Upper lobe of left lung (tissue), 6 donors: ENCODE measurements at regions not wholly inside any gene's neighbourhood (a gene's known extent, or its start where the extent isn't known, plus 50 kb on each side); places are given as distances from the start of the nearest gene placed in this dataset.

ENCODE experiments used
- ATAC-seq, 2 donors: fragments of 200-7000 bp; cut with Tn5 transposase; one replicate each; pipeline ENCODE4 v1.9.1; 2022; ENCODE audit warnings: mild to moderate bottlenecking in 2 of 2, moderate library complexity in 2 of 2; ENCODE audit not compliant: low FRiP score in 2 of 2
- DNase-seq, 2 donors: peaks; one replicate each; pipeline ENCODE4 v3.0.0-alpha.2; 2019 to 2020
- H3K27ac ChIP-seq, 4 donors: fragments of 200-600 bp; sonication (generic); one replicate each; pipeline ENCODE4 v1.5.1; 2016 to 2019
- H3K27me3 ChIP-seq, 4 donors: fragments of 200-600 bp; sonication (generic); one replicate each; pipeline ENCODE4 v1.5.1; 2017 to 2019
- H3K36me3 ChIP-seq, 4 donors: fragments of 200-600 bp; sonication (generic); one replicate each; pipeline ENCODE4 v1.5.1; 2016 to 2019
- H3K4me1 ChIP-seq, 4 donors: fragments of 200-600 bp; sonication (generic); one replicate each; pipeline ENCODE4 v1.5.1; 2018 to 2019
- H3K4me3 ChIP-seq, 4 donors: fragments of 200-600 bp; sonication (generic); one replicate each; pipeline ENCODE4 v1.5.1; 2017 to 2019; ENCODE audit warnings: mild to moderate bottlenecking in 2 of 4, moderate library complexity in 1 of 4
- H3K9me3 ChIP-seq, 4 donors: fragments of 200-600 bp; sonication (generic); one replicate each; pipeline ENCODE4 v1.5.1; 2018 to 2019
- EP300 ChIP-seq, 4 donors: sonication (generic); formaldehyde crosslinking; IDR thresholded peaks; one replicate each; pipeline ENCODE4 v1.5.1; 2017; ENCODE audit warnings: antibody characterized with exemption in 4 of 4, control low read depth in 2 of 4
- POLR2A ChIP-seq, 4 donors: fragments of 450-650 bp; IDR thresholded peaks; one replicate each; pipeline ENCODE4 v1.5.1; 2016 to 2017; ENCODE audit warnings: antibody characterized with exemption in 4 of 4, mild to moderate bottlenecking in 2 of 4
- POLR2AphosphoS5 ChIP-seq, 2 donors: sonication (generic); formaldehyde crosslinking; IDR thresholded peaks; one replicate each; pipeline ENCODE4 v1.5.1; 2017; ENCODE audit warnings: antibody characterized with exemption in 2 of 2
- WGBS, 2 donors: methylation state at CpG; one replicate each; pipeline ENCODE4 v1.1.5; 2017 to 2018; 5-methylcytosine and 5-hydroxymethylcytosine counted together
- TF ChIP-seq, protein P1 (sequence below), 6 experiments: fragments of 450-650 bp in 4 of 6; fragments of 200-600 bp in 2 of 6; sonication (generic) in 2 of 6; IDR thresholded peaks; one replicate each; pipeline ENCODE4 v1.5.1; 2016 to 2019; ENCODE audit warnings: antibody characterized with exemption in 6 of 6
- donor health status: DM: no; HTN: no; CAD: no; lungs with moderate emphysema.
- donor health status: DM: no; HTN: yes; CAD: no; lungs with severe emphysema.

DNA sequence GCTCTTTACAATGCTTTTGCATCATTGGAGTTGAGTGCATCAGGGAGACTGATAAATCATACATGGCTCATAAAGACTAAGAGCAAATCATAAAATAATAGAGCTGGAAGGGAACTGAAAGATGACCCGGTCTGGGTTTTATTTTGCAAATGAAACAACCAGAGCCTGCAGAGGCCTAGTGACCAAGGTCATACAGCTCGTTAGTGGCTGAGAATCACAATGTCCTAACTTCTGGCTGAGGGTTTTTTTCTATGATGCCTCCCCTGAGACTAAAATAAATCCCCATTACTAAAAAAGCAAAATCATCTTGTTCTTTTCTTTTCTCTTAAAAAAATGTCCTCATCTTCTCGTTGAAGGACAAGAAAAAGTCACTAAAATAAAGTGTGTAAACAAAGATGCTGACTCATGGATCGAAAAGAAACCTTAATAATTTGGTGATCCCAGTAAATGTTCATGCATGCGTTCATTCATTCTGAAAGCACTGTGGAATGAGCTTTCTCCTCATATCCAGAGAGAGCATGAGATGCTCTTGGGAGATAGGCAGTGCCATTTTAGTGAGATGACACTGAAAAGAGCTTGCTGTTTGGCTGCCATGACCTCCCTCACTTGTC lies 107.8 kb upstream of the PHYHIPL start:
- Histone ChIP-seq H3K9me3 (no peaks in the 10 kb centered on the region), H3K4me3 (no peak overlapping the region), H3K36me3 (no peaks in the 10 kb centered on the region), H3K27ac (no peak overlapping the region), H3K27me3 (no peaks in the 10 kb centered on the region), H3K4me1 (no peaks in the 10 kb centered on the region)
- WGBS, 2 donors = 69 to 74% methylated on average over 5 of the region's 5 CpGs
- ATAC-seq = no peak
- TF ChIP-seq EP300 (IDR thresholded peaks at IDR 0.05) (no peak), POLR2A (IDR thresholded peaks at IDR 0.05) (no peak), POLR2AphosphoS5 (IDR thresholded peaks at IDR 0.05) (no peak)
- TF ChIP-seq, protein P1, sequence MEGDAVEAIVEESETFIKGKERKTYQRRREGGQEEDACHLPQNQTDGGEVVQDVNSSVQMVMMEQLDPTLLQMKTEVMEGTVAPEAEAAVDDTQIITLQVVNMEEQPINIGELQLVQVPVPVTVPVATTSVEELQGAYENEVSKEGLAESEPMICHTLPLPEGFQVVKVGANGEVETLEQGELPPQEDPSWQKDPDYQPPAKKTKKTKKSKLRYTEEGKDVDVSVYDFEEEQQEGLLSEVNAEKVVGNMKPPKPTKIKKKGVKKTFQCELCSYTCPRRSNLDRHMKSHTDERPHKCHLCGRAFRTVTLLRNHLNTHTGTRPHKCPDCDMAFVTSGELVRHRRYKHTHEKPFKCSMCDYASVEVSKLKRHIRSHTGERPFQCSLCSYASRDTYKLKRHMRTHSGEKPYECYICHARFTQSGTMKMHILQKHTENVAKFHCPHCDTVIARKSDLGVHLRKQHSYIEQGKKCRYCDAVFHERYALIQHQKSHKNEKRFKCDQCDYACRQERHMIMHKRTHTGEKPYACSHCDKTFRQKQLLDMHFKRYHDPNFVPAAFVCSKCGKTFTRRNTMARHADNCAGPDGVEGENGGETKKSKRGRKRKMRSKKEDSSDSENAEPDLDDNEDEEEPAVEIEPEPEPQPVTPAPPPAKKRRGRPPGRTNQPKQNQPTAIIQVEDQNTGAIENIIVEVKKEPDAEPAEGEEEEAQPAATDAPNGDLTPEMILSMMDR (IDR thresholded peaks at IDR 0.05) = no peak
- no peak for DNase-seq

DNA sequence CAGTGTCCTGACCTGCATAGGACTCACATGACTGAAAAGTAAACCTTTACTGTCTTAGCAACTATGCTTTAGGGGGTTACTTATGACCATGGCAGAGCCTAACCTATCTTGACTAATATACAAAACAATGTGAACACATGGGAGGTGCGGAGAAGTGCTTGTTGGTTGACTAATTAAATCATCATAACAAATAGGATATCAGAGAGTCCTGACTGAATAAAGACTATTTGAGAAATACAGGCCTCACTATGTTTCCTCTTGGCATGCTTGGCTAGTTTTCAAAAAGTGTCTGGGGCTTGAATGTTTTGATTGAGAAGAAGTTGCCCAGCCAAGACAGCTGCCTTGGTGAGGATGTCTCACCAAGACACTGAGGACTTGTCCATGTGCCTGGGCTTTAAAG lies 104.4 kb upstream of the PHYHIPL start:
- Histone ChIP-seq H3K4me1 (no peaks in the 10 kb centered on the region), H3K27ac (no peak overlapping the region), H3K4me3 (no peak overlapping the region), H3K9me3 (no peaks in the 10 kb centered on the region), H3K27me3 (no peaks in the 10 kb centered on the region), H3K36me3 (no peaks in the 10 kb centered on the region)
- DNase-seq (no peak), ATAC-seq (no peak)
- 67 to 91% methylated on average over 1 of the region's 1 CpG for WGBS, 2 donors
- TF ChIP-seq POLR2AphosphoS5 (IDR thresholded peaks at IDR 0.05) (no peak), EP300 (IDR thresholded peaks at IDR 0.05) (no peak), POLR2A (IDR thresholded peaks at IDR 0.05) (no peak)
- TF ChIP-seq, protein P1 (IDR thresholded peaks at IDR 0.05) = no peak

DNA sequence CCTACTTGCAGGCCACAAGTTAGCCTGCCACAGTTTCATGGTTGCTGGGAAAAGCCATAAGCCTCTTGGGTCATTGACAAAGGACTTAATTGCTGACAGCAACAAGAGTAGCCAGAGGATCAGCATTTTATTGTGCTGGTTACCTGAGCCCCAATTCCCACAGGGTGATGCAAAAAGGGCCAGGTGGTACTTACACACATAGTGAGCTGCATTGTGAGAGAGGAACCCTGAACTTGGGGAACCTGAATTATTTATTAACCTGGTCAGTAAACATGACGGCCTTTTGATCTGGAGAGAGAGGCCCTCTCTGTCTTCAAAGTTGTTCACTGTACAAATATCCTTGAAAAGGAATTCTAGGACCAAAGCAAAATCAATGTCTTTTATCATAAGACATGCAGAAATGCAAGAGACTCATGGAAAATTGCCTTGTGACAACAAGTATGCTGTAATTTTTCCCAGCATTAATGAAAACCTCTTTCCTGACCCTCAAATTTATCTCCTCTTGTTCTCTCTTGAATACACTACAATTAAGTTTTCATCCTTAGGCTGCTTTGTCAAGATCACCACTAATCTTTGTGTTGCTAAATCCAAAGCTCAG lies 102.9 kb upstream of the PHYHIPL start:
- 58 to 67% methylated on average over 1 of the region's 1 CpG for WGBS, 2 donors
- DNase-seq (no peak), ATAC-seq (no peak)
- no peak for TF ChIP-seq EP300 (IDR thresholded peaks at IDR 0.05)
- TF ChIP-seq POLR2A (IDR thresholded peaks at IDR 0.05) = no peak
- TF ChIP-seq, protein P1 (IDR thresholded peaks at IDR 0.05) = no peak
- TF ChIP-seq POLR2AphosphoS5 (IDR thresholded peaks at IDR 0.05) = no peak
- Histone ChIP-seq H3K4me3 (no peak overlapping the region), H3K27me3 (no peaks in the 10 kb centered on the region), H3K9me3 (no peaks in the 10 kb centered on the region), H3K36me3 (no peaks in the 10 kb centered on the region), H3K4me1 (no peaks in the 10 kb centered on the region), H3K27ac (no peak overlapping the region)

DNA sequence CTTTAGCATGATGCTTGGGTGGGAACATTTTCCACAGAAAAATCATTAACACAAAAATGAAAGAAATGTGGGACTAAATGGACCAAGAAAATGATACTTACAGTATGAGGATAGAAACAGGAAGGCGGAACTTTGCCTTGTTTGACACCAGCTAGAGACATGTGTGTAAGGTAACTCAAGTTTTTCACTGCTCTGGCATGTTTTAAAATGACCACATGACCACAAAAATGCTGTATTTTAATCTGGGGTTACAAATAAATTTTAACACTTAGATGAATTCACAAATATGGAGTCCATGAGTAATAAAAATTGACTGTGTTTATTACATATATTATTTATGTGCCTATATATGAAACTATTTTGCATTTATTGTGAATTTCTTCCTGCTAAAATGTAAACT lies 100.9 kb upstream of the PHYHIPL start:
- Histone ChIP-seq H3K4me1 (peaks cover 0 to 5% (median 2%) of the 10 kb centered on the region in 4 donors), H3K9me3 (no peaks in the 10 kb centered on the region), H3K4me3 (no peak overlapping the region), H3K36me3 (no peaks in the 10 kb centered on the region), H3K27me3 (no peaks in the 10 kb centered on the region), H3K27ac (no peak overlapping the region)
- 96 to 97% methylated on average over 1 of the region's 1 CpG for WGBS, 2 donors
- TF ChIP-seq EP300 (IDR thresholded peaks at IDR 0.05) (no peak), POLR2AphosphoS5 (IDR thresholded peaks at IDR 0.05) (no peak), POLR2A (IDR thresholded peaks at IDR 0.05) (no peak)
- TF ChIP-seq, protein P1 (IDR thresholded peaks at IDR 0.05) = no peak
- ATAC-seq (no peak), DNase-seq (no peak)

DNA sequence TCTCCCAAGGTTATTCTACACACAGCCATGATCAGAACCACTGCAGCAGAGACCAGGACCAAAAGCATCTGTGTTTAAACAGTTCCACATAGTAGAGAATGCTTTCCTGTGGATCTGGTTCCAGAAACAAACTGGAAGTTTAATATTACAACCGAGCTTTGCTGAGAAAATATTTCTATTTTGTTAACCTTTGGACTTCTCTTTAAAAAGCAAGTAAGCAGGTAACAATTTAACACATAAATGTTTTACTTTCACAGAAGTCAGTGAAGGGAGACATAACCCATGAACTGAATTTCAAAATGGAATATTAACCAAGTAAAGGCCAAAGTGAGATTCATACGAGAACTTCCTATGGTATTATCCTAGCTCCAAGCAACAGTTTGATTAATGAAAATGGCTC lies 98.6 kb upstream of the PHYHIPL start:
- ATAC-seq = no peak
- H3K4me3 ChIP-seq = no peak overlapping the region
- no peaks in the 10 kb centered on the region for H3K9me3 ChIP-seq
- H3K36me3 ChIP-seq = no peaks in the 10 kb centered on the region
- no peaks in the 10 kb centered on the region for H3K27me3 ChIP-seq
- H3K27ac ChIP-seq = no peak overlapping the region
- no peak for DNase-seq
- peaks cover 0 to 5% (median 2%) of the 10 kb centered on the region in 4 donors for H3K4me1 ChIP-seq
- WGBS, 2 donors = 81 to 83% methylated on average over 2 of the region's 2 CpGs
- TF ChIP-seq, protein P1 (IDR thresholded peaks at IDR 0.05) = no peak
- TF ChIP-seq POLR2AphosphoS5 (IDR thresholded peaks at IDR 0.05) = no peak
